ENCODE measurements at regions not wholly inside any gene's neighbourhood (a gene's known extent, or its start where the extent isn't known, plus 50 kb on each side); places are given as distances from the start of the nearest gene placed in this dataset.

GRCh38 chr12:41932470-41932991 is 212.1 kb downstream of the GXYLT1 start:
- DNase-seq (ENCODE audit: low read depth): no peak

- no peak for DNase-seq (ENCODE audit: low read depth)
Observed at GRCh38 chr12:41930866-41931437, 213.7 kb downstream of the GXYLT1 start.

- DNase-seq (ENCODE audit: low read depth): no peak
Observed at GRCh38 chr12:41924111-41924510, 220.6 kb downstream of the GXYLT1 start.

DNA sequence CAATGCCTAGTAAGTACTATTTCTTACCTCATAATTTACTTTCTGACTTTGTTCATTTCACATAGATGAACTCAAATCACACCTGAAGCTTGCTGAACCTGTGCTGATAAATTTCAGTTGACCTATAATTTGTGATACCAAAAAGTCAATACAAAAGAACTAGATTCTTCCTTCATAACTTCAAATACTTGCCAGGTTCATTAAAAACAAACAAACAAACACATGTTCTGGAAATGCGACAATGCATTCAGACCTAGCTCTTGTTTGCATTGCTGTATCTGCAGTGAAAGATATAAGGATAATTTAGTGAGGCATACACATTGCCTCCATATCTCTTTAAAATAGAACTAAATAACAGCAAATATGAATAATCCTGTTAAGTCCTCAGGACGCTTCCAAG is 221.3 kb downstream of the GXYLT1 start:
- DNase-seq (ENCODE audit: low read depth): no peak

- DNase-seq (ENCODE audit: low read depth): no peak
Observed at GRCh38 chr12:41920355-41920754, 224.3 kb downstream of the GXYLT1 start.

DNA sequence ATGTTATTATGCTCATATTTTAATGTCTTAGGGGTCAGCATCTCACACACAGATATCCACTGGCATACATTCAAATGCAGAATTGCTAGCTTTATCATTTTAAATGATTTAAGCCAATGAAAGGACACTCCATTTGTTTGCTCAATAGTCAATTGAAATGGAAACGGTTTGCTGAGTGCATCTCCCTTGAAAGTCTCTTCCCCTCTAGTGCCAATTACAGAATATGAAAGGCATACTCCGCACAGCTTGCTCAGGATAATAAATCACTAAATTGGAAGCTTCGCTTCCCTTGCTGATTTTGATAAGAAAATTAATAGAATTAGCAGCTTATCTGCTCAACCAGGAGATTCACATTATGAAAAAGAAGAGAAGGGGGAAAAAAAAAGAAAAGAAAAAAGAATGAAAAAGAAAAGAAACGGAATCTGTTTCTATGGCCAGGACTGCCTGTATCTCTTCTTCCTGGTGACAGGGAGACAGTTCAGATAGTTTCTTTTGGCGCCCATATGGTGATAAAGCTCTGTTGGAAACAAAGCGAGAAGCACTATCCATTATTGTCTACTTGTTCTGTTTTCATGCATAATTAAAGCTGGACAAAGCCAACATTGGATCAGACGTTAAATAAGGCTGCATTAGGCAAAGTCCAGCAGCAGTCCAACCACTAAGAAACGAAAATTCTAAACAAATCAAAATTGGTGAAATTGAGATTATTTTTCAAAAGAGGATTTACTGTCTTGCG is 225.0 kb downstream of the GXYLT1 start:
- no peak for DNase-seq (ENCODE audit: low read depth)

GRCh38 chr12:41919048-41919447 is 225.6 kb downstream of the GXYLT1 start:
- no peak for DNase-seq (ENCODE audit: low read depth)

DNA sequence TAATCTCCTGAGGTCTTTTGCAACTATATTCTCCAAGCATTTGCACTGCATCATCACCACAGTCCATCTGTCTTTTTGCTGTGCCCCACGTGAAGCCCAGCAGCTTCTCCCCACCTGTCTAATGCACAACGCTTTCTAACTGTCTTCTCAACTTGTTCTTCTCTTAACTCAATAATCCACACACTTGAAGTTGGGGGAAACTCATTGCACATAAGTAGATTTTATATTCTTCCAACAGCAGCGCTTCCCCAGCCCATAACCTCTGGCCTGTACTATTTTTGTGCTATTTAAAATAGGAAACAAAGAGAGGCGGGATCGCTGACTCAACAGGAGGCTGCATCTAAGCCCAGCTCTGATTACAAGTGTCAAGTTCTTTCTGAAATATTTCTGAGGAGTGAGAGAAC is 226.7 kb downstream of the GXYLT1 start:
- DNase-seq (ENCODE audit: low read depth): no peak

GRCh38 chr12:41917181-41917580 is 227.5 kb downstream of the GXYLT1 start:
- no peak for DNase-seq (ENCODE audit: low read depth)

GRCh38 chr12:41910578-41911320 is 233.9 kb downstream of the GXYLT1 start:
- no peak for DNase-seq (ENCODE audit: low read depth)

GRCh38 chr12:41908206-41908605 is 236.5 kb downstream of the GXYLT1 start:
- DNase-seq (ENCODE audit: low read depth): no peak

GRCh38 chr12:41907550-41907949 is 237.1 kb downstream of the GXYLT1 start:
- DNase-seq (ENCODE audit: low read depth): no peak

DNA sequence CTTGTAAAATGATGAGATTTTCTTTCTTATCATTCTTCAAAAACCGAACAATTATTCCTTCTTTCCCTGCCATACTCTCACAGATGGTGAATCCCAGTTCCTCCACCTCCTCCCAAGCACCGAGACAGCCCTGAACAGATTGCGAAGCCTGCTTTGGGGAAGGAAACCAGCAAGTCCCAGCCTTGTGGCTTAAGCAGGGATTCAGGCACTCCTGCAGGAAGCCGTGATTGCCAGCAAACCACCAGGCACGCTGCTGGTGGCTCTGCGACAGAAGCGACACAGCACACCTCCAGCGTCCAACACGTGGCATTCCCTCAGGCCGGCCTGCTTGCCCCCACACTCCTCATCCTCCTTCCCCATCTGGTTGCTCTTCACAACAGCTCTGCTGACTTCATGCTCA is 237.7 kb downstream of the GXYLT1 start:
- no peak for DNase-seq (ENCODE audit: low read depth)

DNA sequence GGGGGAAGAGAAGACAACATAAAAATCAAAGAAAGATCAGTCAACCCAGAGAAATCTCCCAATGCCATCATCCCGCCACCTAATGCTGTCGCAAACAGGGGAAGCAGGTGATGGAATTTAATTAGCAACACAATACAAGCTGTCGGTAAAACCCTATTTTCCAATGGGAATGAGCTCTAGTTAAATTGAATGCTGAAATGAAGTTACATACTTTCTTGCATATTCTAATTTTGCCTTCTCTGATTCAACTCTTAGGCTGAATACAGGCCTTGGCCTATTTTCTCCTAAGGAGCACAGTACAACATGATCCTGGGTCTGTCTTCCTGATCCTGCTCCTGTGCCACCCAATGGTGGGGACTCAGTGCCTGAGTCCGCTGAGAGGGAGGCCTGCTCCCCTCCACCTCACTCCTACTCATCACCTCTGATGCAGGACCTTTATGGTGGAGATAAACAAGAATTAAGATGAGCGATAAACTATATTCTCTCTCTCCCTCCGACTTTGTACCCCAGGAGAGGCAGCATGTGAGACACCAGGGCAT is 238.8 kb downstream of the GXYLT1 start:
- DNase-seq (ENCODE audit: low read depth): no peak

DNA sequence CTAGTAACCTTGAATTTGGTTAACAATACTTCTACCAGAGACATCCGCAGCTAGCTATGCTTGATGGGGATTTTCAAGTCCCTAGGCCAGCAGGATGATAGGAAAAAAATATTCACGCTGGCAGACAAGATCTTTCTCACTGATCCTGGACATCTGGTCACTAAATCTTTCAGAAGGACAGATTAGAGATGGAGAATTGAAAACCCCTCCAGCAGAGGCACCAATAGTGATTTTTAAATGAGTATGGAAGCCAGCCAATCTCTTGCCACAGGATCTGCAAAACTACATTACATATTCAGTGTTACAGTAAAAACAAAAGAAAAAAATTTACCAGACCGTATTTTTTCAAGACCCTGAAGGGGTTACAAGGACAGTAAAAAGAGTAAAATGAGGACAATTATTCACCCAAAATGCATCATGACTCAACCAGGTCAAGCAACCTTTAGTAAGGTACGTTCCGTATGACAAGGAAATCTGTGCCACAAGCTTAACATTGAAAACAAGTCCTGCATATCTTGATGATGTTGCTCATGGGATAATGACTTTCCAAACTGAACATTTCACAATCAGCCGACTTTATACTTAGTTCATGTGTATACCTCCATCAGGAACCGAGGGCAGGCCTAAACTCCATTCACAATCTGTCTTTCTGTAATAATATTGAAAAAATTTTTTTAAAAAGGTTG is 239.5 kb downstream of the GXYLT1 start:
- no peak for DNase-seq (ENCODE audit: low read depth)

- no peak for DNase-seq (ENCODE audit: low read depth)
Observed at GRCh38 chr12:41904041-41904440, 240.6 kb downstream of the GXYLT1 start.

- DNase-seq (ENCODE audit: low read depth): no peak
Observed at GRCh38 chr12:41903014-41903708, 241.5 kb downstream of the GXYLT1 start.

DNA sequence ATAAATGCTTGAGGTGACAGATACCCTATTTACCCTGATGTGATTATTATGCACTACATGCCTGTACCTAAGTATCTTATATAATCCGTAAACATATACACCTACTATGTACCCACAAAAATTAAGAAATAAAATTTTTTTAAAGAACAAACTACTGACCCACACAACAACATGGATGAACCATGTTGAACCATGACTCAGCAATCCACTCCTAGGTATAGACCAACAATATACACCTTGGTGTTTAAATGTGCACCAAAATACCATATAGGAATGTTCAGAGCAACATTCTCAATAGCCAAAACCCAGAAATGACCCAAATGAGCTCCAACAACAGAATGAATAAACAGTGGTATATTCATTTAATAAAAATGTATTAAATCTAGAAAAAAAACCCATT is 245.1 kb downstream of the GXYLT1 start:
- DNase-seq (ENCODE audit: low read depth): no peak

GRCh38 chr12:41897593-41897992 is 247.1 kb downstream of the GXYLT1 start:
- DNase-seq (ENCODE audit: low read depth): no peak

- DNase-seq (ENCODE audit: low read depth): no peak
Observed at GRCh38 chr12:41893491-41893890, 251.2 kb downstream of the GXYLT1 start.

GRCh38 chr12:41892302-41892701 is 252.4 kb downstream of the GXYLT1 start:
- DNase-seq (ENCODE audit: low read depth): no peak

DNA sequence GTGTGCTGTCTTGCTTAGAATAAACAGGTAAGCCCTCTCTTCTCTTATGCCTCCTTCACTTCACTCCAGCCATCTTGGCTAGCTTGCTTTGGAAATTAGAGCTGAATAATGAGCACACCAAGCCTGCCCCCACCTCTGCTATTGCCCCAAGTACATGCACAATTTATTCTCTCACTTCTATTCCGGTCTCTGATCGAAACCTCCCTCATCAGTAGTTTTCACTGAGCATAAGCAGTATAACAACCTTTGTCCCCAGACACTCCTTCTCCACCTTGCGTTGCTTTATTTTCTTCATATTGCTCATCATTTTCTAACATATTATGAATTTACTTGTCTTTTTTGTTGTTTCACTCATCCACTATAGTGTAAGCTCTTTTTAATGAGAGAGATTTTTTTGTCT is 253.4 kb downstream of the GXYLT1 start:
- no peak for DNase-seq (ENCODE audit: low read depth)
